ENCODE measurements at regions not wholly inside any gene's neighbourhood (a gene's known extent, or its start where the extent isn't known, plus 50 kb on each side); places are given as distances from the start of the nearest gene placed in this dataset.
"Not testable (repeated sequence)": the region's sequence is repeated elsewhere in the genome, so short reads cannot be mapped to it uniquely, and the experiment has no call there.

DNA sequence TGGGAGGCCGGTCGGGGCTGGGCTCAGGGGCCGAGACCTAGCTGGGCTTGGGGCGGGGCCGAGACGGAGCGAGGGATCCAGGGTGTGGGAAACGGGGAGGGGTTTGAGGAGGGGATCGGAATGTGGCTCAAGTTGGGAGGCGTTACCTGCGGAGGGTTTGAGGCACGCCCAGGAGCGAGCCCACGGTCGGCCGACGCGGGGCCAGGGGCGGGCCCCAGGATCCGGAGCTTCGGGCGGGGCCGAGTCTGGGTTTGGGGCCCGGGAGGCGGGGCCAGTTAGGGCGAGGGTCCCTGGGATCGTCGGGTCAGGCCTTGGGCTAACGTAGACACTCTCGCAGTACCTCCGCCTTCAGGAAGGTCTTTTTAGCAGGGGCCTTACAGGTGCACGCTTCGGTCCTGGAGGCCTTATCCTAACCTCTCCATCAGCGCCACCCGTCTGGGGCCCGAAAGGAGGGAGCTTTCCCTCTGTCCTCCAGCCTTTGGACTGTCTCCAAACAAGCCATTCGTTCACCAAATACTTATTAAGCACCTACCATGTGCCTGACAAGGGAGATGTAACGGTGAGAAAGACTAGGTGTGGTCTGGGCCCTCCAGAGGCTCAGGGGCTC lies 228.2 kb upstream of the FRG2C start:
- DNase-seq (ENCODE audit: low spot score), result not testable (repeated sequence)

- not testable (repeated sequence) for DNase-seq (ENCODE audit: low spot score)
These were observed 223.1 kb upstream of the FRG2C start for GRCh38 chr3:75440986-75441385.

- not testable (repeated sequence) for DNase-seq (ENCODE audit: low spot score)
These were observed 219.5 kb upstream of the FRG2C start for GRCh38 chr3:75444634-75445033.

DNA sequence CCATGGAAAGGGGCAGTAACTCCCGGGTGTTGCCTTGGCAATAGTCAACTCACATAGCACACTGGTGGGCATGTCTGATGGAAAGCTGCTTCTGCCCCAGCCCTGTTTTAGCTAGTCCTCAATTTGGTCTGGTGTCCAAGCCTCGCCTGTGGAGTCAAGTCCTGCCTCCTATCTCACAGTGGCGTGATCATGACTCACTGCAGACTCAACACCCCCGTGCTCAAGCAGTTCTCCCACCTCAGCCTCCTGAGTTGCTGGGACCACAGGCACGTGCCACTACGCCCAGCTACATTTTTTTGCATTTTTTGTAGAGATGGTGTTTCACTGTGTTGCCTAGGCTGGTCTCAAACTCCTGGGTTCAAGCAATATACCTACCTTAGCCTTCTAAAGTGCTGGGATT lies 218.9 kb upstream of the FRG2C start:
- not testable (repeated sequence) for DNase-seq (ENCODE audit: low spot score)

- not testable (repeated sequence) for DNase-seq (ENCODE audit: low spot score)
These were observed 217.2 kb upstream of the FRG2C start for GRCh38 chr3:75446948-75447347.

GRCh38 chr3:75453328-75453727 lies 210.8 kb upstream of the FRG2C start:
- DNase-seq (ENCODE audit: low spot score), result not testable (repeated sequence)

DNA sequence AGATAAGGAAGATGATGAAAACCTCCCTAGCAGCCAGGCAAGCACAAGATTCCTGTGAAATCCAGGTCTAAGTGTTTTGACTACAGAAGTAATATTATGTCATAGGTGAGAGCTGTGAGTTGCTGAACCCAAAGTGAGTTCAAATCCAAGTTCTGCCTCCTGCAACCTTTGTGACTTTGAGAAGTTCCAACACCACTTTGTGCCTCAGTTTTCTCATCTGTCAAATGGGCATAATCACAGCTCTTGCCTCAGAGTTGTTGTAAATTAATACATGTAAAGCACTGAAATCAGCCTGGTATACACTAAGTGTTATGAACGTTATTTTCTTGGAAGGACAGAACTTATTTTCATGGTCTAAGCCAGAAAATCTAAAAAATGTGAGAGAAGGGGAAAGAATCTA lies 210.3 kb upstream of the FRG2C start:
- not testable (repeated sequence) for DNase-seq (ENCODE audit: low spot score)

GRCh38 chr3:75474530-75474929 lies 189.6 kb upstream of the FRG2C start:
- not testable (repeated sequence) for DNase-seq (ENCODE audit: low spot score)

DNA sequence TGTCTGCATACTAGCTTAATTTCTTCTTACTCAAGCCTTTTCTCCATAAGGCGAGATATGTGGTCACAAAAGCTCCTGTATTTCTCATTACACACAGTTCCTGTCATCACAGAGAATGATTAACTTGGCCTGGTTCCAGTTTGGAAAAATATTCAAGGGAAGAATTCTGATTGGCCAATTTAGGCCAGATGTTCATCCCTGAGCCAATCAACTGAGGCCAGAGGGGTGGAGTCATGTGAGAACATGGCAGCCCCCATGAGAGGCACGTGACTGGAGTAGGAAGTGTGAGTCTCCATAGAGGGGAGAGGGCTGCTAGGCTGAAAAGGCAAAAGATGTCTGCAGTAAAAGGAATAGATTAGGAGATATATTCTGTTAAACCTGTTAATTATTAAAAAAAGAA lies 167.5 kb upstream of the FRG2C start:
- DNase-seq (ENCODE audit: low spot score), result not testable (repeated sequence)

DNA sequence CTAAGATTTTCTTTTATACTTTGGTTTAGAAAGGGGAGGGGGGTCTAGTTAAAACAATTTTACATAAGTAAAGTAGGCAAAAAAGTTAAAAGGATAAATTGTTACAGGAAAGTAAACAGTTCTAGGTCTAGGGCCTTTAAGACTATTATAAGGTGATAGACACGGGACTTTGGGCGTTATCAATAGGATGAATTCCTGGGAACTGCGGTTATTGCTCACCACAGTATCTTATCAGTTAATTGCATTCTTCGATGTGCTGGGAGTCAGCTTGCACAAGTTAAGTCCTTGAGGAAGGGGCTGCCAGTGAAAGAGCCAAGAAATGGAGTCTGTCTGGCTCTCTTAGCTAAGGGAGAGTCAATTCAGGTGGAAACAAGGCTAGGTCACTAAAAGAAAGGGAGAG lies 163.8 kb upstream of the FRG2C start:
- DNase-seq (ENCODE audit: low spot score), result not testable (repeated sequence)

DNA sequence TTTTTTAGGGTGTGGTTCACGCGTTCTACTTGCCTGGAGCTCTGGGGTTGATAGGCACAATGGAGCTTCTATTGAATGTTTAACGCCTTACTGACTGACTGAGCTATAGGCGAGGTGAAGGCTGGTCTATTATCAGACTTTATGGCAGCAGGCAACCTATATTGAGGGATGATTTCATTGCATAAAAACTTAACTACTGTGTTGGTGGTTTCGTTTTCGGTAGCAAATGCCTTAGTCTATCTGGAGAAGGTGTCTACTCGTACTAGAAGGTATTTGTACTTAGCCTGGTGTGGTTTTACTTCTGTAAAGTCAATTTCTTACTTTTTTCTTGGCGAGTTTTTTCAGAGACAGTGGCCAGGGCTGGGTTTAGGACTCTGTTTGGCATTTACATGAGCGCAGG lies 162.0 kb upstream of the FRG2C start:
- DNase-seq (ENCODE audit: low spot score), result not testable (repeated sequence)

- not testable (repeated sequence) for DNase-seq (ENCODE audit: low spot score)
These were observed 161.1 kb upstream of the FRG2C start for GRCh38 chr3:75502769-75503756.

DNA sequence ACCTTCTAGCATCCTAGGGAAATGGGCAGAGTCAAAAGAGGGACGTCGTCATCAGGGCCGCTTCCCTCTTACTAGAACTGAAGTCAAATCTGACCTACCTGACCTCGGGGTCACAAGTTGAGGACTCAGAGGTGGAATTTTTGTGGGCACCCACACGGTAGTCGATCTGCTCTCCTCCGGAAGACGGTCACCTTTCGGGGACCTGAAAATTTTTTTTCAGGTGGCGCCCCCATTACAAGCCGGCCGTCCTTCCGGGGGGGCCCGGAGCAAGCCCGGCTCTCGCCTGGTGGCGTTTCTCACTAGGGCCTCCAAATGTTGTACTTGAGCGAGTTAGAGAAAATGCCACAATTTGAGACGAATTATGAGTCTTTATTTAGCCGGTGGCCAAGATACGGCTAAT lies 157.5 kb upstream of the FRG2C start:
- no peak for DNase-seq (ENCODE audit: low spot score)

DNA sequence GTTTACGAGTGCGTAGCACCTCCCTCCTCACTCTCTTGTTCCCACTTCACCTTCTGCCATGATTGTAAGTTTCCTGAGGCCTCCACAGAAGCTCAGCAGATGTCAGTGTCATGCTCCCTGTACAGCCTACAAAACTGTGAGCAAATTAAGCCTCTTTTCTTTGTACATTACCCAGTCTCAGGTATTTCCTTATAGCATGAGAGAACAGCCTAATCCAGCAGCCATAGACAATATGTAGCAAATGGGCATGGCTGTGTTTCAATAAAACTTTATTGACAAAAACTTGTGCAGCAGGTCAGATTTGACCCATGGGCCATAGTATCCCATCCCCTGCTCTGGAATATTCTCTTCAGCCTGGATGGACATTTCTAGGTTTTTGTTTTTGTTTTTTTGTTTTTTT lies 156.2 kb upstream of the FRG2C start:
- not testable (repeated sequence) for DNase-seq (ENCODE audit: low spot score)

DNA sequence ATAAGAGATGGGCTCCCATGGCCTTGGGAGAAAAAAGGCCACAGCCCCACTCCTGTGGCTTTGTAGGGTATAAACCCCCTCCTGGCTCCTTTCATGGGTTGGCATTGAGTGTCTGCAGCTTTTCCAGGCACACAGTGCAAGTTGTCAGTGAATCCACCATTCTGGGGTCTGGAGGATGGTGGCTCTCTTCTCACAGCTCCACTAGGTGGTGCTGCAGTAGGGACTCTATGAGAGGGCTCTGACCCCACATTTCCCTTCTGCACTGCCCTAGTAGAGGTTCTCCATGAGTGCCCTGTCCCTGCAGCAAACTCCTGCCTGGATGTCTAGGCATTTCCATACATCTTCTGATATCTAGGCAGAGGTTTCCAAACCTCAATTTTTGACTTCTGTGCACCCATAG lies 136.5 kb upstream of the FRG2C start:
- not testable (repeated sequence) for DNase-seq (ENCODE audit: low spot score)

- DNase-seq (ENCODE audit: low spot score), result not testable (repeated sequence)
These were observed 112.0 kb upstream of the FRG2C start for GRCh38 chr3:75552095-75552494.

DNA sequence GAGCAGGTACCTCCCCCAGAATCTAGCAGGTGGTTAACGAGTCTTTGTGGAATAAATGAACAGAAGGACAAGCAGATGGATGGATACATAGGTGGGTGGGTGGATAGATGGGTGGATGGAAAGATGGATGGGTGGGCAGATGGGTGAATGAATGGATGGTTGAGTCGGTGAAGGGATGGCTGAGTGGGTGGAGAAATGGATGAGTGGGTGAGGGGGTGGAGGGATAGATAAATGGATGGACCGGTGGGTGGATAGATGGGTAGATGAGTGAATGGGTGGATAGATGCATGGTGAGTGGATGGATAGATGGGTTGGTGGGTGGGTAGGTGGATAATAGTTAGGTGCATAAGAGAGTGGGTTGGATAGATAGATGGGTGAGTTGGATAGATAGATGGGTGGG lies 99.7 kb upstream of the FRG2C start:
- not testable (repeated sequence) for DNase-seq (ENCODE audit: low spot score)

DNA sequence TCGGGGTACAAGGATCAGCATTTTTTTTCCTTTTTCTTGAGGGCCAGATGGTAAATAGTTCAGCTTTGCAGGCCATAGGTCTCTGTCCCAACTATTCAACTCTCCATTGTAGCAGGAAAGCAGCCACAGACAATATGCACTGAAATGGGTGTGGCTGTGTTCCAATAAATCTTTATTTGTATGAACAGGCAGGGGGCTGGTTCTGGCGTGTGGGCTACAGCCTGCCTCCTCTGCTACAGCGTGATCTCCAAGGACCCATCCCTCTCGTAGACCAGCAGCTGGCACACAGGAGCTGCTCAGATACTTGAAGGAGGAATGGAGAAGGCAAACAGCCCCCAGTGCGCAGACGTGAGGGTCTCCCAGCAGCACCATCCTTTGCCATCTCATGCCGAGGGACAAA lies 91.8 kb upstream of the FRG2C start:
- not testable (repeated sequence) for DNase-seq (ENCODE audit: low spot score)

GRCh38 chr3:75579091-75579490 lies 85.0 kb upstream of the FRG2C start:
- DNase-seq (ENCODE audit: low spot score), result not testable (repeated sequence)

GRCh38 chr3:75579536-75579935 lies 84.6 kb upstream of the FRG2C start:
- DNase-seq (ENCODE audit: low spot score), result not testable (repeated sequence)

DNA sequence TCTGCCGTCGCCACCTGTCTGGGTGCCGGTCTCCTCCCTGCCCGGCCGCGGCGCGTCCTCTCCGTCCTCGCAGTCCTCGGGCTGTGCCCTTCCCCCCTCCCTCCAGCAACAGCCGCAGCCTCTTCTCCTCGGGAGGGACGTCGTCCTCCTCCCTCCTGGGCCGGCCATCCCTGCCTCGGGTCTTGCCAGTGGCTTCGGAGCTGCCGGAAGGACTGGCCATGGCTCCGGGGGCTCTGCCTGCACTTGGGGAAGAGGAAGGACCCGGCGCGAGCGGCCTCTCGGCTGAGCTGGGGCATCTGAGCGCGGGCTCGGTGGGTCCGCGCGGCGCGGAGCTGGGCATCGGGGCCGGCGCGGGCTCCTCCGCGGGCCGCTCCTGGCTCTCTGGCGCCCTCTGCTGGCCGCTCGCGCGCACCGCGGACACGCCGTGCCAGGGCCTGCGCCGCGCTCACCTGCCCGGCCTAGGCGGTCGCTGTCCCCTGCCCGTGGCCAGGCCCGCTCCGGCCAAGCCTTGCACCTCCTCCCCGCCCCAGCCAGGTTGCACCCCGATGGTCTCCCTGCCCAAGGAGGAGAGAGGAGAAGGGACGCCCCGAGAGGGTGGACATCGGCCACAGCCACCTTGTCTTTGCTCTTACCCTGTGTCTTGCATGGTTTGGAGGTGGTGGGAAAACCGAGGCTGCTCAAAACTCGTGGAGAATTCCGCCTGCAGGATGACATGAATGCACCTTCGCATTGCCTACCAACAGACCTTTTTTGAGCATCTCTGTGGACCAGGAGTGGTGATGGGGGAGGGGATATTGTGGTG lies 83.9 kb upstream of the FRG2C start:
- not testable (repeated sequence) for DNase-seq (ENCODE audit: low spot score)
